Stimulated activated CD4-positive, alpha-beta T cell treated with anti-CD3 and anti-CD28 coated beads, Interleukin-4, amount 100 ng/mL, for 4 hours (primary cell): ENCODE measurements at regions not wholly inside any gene's neighbourhood (a gene's known extent, or its start where the extent isn't known, plus 50 kb on each side); places are given as distances from the start of the nearest gene placed in this dataset.
"Not testable (repeated sequence)": the region's sequence is repeated elsewhere in the genome, so short reads cannot be mapped to it uniquely, and the experiment has no call there.

Source experiments
- DNase-seq, 2 experiments: peaks; one replicate each; pipeline ENCODE4 v3.0.0-alpha.2; 2020

DNA sequence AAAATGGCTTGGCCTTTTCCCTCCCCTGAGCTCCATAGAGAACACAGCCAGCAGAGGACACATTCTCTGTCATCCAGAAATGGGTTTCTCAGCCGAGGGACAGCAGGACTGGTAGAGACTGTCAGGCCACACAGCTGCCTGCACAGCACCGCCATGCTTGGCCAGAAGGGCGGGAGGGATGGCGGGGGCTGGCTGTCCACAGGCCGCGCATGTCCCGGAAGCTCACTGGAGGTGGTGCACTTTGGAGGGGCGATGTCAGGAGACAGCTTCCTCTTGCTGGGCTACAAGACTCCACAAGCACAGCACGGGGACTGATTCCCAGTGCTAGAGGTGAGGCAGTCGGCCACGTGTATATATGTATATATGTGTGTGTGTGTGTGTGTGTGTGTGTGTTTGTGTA, 125.3 kb downstream of the GOLGA6L4 start:
- DNase-seq, result not testable (repeated sequence)

DNA sequence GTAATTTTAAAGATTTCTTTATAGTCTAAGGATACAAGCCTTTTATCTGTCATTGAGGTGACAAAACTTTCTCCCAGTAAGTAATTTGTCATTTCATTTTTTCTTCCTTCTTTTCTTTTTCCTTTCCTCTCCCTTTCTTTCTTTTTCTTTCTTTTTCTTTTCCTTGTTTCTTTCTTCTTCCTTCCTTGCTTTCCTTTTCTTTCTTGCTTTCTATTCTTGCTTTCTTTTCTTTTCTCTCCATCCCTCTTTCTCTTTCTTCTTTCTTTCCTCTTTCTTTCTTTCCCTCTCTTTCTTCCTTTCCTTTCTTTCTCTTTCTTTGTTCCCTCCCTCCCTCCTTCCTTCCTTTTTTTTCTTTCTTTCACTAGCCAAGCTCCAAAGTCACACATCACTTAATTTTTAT, 148.8 kb downstream of the GOLGA6L4 start:
- DNase-seq, result not testable (repeated sequence)

DNA sequence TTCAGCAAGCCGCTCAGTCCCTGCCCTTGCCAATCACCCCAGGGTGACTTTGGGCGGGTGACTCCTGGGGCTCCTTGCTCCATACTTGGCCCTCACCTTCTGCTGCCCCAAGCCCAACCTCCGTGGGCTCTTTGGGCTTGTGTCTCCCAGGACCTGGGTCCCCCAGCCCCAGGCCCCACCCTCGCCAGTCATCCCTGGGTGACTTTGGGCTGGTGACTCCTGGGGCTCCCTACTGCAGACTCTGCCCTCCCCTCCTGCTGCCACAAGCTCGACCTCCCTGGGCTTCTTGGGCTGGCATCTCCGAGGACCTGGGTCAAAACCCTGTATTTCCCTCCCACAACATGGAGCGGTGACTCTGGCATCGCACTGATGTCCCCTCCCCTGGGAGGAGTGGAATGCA, 151.5 kb downstream of the GOLGA6L4 start:
- no peak for DNase-seq

DNA sequence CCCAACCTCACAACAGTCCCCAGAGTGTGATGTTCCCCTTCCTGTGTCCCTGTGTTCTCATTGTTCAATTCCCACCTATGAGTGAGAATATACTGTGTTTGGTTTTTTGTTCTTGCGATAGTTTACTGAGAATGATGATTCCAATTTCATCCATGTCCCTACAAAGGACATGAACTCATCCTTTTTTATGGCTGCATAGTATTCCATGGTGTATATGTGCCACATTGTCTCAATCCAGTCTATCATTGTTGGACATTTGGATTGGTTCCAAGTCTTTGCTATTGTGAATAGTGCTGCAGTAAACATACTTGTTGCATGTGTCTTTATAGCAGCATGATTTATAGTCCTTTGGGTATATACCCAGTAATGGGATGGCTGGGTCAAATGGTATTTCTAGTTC, 152.6 kb downstream of the GOLGA6L4 start:
- DNase-seq, result not testable (repeated sequence)

DNA sequence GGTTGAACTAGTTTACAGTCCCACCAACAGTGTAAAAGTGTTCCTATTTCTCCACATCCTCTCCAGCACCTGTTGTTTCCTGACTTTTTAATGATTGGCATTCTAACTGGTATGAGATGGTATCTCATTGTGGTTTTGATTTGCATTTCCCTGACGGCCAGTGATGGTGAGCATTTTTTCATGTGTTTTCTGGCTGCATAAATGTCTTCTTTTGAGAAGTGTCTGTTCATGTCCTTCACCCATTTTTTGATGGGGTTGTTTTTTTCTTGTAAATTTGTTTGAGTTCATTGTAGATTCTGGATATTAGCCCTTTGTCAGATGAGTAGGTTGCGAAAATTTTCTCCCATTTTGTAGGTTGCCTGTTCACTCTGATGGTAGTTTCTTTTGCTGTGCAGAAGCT, 153.1 kb downstream of the GOLGA6L4 start:
- DNase-seq, result not testable (repeated sequence)

DNA sequence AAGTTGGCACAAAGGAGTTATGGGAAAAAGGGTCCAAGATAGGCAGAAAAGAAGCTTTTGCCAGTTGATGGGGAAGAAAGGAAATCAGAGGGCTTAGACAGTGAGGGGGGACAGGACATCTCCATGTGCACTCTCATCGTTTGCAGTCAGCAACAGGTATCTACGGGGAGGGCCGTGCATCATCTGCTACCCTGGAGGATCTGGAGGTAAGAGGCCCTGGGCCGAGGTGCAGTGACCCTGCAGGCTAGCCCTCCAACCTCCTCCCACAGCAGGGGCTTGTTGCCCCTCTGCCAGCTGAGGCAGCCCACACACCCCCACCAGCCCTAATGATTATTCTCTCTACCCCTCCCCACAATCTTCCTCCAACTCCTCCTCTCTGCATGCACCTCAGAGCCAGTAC, 154.8 kb downstream of the GOLGA6L4 start:
- not testable (repeated sequence) for DNase-seq

DNA sequence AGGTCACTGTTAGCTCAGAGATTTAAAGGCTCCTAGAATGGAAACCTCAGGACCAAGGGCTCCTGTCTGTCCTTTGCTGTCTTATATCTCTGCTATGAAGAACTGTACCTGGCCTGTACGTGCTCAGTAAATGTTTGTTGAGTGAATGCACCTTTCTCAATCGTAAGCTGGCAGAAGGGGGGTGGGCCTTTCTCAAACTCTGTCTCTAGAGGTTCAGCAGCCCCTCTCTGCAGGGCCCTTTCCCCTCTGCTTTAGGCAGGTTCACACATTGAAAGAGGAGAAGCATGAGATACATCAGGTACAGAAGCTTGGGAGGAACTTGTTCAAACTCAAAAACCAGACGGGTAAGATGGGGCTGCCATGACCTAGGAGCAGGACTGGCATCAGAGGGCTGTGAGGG, 155.6 kb downstream of the GOLGA6L4 start:
- no peak for DNase-seq

DNA sequence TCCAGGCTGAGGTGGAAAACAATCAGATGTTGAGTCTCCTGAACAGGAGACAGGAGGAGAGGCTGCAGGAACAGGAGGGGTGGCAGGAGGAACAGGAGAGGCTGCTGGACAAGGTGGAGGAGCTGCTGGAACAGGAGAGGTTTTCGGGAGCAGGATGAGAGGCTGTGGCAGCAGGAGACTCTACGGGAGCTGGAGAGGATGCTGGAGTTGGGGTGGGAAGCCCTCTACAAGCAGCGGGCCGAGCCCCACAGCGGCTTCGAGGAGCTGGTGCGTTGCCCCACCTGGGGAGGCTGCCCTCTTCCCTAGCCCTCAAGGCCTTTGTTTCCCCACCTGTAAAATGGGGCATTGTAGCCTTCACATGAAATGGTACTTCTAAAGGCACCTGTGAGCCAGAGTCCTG, 156.4 kb downstream of the GOLGA6L4 start:
- not testable (repeated sequence) for DNase-seq

DNA sequence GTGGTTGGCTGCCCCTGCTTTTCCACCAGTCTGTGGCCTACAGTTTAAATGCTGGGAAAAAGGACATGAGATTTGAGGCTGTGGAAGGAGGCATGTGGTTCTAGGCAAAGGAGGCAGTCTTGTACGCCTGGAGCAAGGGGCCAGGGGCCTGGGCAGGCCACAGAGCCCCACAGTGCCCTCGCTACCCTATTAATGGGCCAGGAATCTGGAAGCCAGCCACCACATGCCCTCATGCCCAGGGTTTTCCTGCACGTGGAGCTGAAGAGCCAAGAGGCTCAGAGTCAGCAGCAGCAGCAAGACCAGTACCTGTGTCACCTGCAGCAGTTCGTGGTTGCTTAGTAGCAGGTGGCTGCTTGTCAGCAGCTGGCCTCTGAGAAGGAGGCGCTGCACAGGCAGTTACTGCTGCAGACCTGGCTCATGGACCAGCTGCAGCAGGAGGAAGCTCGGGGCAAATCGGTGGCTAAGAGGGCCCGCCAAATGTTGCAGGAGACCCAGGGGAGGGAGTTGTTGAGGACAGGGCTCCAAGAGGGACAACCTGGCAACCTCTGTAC, 157.9 kb downstream of the GOLGA6L4 start:
- DNase-seq, result not testable (repeated sequence)

DNA sequence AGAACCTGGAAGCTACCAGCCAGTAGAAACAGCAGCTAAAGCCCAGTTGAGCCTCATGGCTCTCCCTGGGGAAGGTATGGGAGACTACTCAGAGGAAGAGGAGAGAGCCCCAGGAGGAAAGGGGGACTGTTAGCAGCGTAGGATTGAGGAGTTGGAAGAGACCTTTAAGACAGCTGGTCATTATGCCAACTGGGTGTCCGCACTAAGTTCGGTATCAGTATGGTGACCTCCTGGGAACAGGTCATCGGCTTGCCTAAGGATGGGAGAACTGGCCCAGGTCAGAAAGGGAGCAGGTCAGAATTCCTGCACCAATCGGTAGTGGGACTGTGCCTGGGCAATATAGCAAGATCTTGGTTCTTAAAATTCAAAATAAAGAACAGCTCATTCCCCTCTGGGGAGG, 158.4 kb downstream of the GOLGA6L4 start:
- not testable (repeated sequence) for DNase-seq

DNA sequence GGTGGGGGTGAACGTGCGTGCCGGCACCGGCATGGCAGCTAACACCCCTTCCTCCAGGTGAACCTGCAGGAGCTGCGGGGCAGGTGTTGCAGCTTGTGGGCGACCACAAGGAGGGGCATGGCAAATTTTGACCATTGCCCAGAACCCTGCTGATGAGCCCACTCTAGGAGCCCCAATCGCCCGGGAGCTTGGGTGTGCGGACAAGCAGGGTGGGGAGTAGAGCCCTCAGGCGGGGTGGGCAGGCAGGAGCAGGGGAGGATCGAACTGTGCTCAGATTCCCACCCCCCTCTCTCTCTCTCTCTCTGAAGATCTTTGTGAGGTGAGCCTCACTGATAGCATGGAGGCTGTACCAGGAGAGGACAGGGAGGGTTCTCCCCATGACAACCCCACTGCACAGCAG, 159.8 kb downstream of the GOLGA6L4 start:
- DNase-seq, result not testable (repeated sequence)

DNA sequence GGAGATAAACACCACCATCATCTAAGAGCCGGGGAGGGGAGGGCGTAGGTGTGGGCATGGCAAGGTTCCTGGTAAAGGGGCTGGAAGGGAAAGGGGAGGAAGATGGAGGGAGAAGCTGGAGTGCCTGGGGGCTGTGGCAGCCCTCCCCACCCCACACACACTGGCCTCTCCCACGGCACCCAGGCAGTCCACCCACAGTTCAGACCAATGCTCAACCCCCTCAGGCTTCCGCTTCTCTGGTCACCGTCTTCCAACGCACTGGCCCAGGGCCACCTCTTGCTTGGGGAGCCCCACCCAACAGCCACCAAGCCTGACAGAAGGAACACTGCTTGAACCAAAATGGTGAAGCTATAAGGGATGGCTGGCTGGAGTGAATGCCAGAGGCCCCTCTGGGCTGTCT, 160.3 kb downstream of the GOLGA6L4 start:
- not testable (repeated sequence) for DNase-seq

DNA sequence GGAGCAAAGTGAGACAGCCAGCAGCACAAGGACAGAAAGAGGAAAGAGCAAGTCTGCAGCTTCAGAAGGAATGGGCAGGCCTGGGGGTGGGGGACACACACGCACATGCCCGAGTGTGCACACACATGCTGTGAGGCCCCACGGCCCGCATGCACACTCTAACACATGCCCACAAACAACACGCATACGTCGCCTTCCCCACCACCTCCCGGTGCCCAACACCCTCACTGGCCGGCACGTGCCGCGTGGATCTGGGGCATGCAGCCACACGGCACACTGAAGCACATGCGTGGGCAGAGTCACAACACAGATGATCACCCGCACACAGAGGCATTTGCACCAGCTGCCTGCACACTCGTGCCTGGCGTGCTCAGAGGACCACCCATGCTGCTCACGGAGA, 161.5 kb downstream of the GOLGA6L4 start:
- not testable (repeated sequence) for DNase-seq

DNA sequence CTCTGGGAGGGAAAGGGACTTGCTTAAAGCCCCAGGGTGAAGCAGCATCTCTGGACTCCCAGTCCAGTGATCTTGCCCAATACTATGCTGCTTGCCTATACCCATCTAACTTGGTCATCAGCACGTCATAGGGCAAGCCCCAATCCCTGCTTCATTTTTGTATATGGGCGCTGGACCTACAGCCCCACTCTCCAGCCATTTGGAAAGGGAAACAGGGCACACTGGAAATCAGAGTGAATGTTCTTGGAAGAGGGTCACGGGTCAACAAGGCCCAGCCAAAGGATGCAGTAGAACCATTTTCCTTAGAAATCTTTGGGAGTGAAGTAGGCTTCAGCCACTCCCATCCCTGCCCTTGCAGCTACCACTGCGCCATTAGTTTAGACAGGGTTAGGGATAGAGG, 162.5 kb downstream of the GOLGA6L4 start:
- not testable (repeated sequence) for DNase-seq

DNA sequence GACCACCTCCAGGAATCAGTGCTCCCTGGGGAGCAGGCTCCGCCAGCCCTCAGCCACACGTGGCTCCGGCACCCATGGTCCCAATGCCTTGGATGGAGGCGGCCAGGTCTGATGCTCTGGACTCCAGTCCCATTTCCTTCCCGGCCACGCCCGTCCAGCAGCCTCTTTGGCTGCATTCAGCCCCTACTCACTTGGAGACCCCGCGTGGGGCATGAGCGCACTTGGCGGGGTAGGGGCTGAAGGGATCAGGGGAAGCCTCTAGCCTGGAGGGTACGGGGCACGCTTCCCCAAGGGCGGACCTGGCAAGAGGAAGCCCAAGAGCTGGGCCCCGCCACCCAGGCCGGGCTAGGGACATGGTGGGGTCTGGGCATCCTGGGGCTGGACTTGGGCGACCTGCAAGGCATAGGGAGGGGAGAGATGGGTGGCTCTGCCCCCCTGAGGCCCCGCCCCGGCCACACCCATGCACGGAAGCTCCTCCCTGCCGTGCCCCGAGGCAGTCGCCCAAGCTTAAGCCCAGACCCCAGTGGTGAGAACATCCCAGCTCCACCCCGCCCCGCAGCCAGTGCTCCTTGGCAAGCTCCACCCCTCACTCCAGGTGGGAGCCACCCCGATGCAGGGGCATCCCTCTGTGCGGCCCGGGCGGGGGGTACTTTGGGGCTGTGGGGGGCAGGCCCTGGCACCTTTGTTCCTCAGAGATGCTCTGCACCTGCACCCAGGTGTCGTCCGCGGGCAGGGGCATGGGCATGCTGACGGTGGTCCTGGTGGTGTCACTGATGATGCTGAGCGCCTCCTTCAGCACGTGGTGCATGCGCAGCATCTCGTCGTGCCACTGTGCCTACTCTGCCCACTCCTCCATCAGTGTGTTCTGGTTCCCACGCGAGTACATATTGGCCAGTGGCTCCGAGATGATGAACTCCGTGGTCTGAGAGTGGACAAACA, 163.5 kb downstream of the GOLGA6L4 start:
- no peak for DNase-seq

DNA sequence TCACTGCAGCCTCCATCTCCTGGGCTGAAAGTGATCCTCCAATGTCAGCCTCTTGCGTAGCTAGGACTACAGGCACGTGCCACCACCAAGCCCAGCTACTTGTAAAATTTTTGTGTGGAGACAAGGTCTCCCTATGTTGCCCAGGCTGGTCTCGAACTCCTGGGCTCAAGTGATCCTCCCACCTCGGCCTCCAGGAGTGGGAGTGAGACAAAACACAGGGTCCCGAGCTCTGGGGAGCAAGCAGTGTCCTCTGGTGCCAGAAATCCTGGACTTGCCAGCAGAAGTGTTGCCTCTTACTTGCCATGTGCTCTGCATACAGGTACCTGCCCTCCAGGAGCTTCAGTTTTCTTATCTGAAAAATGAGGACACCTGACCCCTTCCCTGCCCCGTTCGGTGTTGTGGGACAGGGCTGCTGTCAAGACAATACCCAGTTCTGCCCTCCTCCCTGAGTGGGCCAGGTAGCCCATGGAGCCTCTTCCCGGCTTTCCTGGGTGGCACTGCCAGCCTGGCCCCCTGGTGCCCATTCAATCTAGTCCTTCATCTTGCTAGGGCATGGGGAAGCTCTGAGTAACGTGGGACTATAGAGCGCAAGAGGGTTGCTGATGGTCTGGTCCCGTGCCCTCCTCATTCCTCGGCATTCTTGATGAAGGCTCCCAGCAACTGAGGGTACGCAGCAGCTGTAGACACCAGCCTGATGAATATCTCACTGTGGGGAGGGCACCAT, 164.6 kb downstream of the GOLGA6L4 start:
- DNase-seq, result no peak

DNA sequence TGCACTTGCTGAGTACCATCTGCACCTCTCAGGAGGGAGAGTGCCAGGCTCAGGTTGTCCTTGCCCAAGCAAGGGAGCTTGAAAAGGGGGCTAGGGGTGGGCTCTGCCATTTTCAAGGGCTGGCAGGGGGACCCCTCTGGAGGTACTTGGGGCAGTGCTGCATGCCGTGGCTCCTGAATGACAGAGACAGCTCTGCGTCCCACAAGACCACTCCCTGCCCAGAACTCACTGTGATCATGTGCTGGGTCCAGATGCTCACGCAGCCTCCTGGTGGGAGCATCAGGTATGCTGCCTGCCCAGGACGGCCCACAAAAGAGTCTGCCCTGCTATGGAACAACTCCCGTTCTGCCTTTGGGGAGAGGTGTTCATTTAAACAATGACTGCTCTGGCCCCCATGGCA, 165.2 kb downstream of the GOLGA6L4 start:
- DNase-seq, result no peak

DNA sequence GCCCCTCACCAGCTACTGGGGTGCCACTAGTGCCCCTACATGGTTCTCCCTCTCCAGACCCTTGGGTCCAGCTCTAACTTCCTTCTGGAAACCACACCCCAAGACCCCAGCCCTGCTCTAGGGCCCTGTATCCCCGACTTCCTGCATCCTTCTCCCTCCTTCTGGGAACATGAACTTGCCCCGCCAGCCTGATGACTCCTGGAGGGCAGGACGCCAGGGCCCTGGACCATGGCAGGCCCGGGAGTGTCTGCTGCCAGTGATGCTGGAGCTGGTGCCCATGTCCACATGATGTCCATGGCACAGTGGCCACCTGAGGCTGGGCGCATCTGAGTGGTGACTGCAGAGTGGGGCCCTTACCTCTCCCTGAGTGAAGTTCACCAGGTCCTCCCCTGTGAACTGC, 165.9 kb downstream of the GOLGA6L4 start:
- DNase-seq, result not testable (repeated sequence)

DNA sequence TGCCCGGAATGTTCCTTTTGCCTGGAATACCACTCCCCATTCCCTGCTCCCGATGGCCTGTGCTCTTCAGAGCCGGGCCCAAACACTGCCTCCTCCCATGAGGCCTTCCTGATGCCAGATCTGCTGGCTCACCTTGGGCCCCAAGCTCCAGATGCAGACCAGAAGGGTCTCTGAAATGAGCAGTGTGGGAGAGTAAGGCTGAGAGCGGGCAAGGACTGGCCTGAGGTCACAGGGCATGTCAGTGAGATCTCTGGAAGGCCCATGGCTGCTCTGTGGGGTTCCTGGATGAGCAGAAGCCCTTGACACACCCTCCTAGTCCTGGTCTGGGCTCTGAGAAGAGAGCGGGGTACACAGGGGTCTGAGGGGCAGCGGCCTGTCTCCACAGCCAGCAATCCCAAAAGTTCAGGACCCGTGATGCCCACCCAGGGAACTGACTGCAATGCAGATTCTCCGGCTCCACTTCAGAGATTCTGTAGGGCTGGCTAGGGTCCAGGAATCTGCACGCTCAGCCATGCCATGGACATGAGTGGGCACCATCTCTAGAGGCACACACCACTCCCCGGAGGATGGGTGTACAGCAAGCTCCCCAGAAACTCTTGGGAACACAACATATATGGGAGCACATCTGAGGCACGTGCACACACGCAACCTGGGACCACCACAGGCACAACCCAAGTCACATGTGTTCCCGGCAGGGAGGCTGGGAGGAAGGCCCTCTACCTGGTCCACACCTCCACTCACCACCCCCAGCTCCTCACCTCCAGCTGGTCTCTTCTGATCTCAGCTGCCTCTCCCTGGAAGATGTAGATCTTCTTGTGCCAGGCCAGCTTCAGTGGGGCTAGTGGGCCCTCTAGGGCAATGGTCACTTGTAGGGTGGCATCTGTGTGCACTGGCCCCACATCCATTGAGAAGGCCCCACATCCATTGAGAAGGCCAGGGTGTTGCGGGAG, 166.6 kb downstream of the GOLGA6L4 start:
- not testable (repeated sequence) for DNase-seq

DNA sequence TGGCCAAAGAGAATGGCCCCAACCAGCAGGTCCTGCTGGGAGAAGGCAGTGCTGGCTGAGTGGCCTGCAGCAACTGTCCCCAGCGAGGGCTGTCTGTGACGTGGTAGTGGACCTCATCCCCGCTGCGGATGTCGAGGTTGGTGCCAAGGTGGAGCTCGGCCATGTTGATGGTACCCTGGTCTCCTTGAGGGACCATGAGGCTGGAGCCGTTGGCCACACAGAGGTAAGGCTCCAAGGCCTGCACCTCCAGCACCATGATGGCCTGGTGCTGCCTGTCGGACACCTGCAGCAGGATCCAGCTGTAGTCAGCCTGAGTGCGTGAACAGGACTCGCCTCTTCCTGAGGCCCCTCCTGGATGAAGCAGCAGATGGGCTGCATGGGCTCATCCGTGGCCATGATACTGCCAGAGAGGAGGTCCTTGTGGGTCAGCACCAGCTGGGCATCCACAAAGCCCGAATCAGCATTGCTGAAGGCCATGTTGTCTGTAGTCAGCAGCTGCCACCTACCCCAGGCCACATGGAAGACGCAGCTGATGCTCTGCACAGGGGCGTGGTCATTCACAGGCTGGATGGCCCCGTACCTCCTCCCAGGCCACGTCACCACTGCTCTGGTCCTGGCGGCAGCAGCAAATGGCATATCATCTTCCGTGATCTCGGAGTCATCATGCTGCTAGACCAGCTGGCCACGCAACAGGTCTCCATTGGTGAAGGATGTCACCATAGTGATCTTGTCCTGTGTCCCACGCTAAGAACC, 167.5 kb downstream of the GOLGA6L4 start:
- DNase-seq, result no peak

DNA sequence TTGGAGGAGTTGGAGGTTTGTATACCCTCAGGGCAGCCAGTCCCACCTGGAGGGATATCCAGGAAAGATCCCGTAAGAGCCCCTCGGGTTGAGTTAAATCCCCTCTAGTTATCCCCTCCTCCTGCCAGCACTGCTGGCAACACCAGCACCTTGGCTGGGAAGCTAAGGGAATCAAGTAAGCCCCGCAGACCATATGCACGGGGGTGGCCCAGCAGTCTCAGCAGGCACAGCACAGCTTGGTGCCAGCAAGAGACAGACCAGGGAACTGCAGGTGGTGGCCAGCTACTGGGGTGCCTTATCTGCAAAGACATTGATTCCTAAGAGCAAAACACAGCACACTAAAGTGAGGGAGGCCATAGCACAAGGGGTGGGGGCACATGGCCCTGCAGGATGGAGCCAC, 173.8 kb downstream of the GOLGA6L4 start:
- not testable (repeated sequence) for DNase-seq
